PC-9 (cell line): ENCODE measurements at regions not wholly inside any gene's neighbourhood (a gene's known extent, or its start where the extent isn't known, plus 50 kb on each side); places are given as distances from the start of the nearest gene placed in this dataset.

Experiments
- CTCF ChIP-seq: fragments of 200-600 bp; sonication (generic); conservative IDR thresholded peaks from 2 replicates; pipeline ENCODE4 v1.6.1; 2017; ENCODE audit warnings: mixed run types, antibody characterized with exemption, mild to moderate bottlenecking, moderate library complexity
- EZH2 ChIP-seq: fragments of 200-600 bp; sonication (generic); IDR thresholded peaks from 2 replicates; pipeline ENCODE4 v1.8.0; 2017; ENCODE audit warnings: antibody characterized with exemption, low read depth

GRCh38 chrX:27251369-27251768 is 211.8 kb downstream of the PPP4R3C start:
- no peak for TF ChIP-seq CTCF
- TF ChIP-seq EZH2 = no peak
